ENCODE measurements at regions not wholly inside any gene's neighbourhood (a gene's known extent, or its start where the extent isn't known, plus 50 kb on each side); places are given as distances from the start of the nearest gene placed in this dataset.
"Not testable (repeated sequence)": the region's sequence is repeated elsewhere in the genome, so short reads cannot be mapped to it uniquely, and the experiment has no call there.

DNA sequence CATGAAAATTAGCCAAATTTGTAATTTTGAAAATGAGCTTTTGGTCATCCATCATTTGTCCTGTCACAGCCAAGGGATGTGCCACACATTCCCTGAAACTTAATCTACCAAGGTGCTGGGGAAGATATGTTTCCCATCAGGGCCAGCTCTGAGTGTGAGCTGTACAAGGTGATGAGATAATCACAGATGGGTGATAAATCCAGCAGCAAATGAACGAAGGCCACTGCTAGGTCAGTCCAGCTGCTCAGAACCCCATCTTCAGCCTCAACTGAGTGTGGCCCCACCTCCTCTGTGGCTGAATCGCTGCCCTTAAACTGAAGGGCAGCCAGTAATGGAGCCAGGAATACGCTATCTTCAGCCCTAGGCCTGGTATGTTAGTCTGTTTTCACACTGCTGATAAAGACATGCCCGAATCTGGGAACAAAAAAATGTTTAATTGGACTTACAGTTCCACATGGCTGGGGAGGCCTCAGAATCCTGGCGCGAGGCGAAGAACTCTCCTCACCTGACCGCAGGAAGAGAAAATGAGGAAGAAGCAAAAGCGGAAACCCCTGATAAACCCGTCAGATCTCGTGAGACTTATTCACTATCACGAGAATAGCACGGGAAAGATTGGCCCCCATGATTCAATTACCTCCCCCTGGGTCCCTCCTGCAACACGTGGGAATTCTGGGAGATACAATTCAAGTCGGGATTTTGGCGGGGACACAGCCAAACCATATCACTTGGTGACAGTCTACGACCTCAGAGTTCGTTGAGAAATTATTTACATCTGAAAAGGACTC lies 553.0 kb downstream of the NTRK3 start (continued):
- TF ChIP-seq, protein P1, sequence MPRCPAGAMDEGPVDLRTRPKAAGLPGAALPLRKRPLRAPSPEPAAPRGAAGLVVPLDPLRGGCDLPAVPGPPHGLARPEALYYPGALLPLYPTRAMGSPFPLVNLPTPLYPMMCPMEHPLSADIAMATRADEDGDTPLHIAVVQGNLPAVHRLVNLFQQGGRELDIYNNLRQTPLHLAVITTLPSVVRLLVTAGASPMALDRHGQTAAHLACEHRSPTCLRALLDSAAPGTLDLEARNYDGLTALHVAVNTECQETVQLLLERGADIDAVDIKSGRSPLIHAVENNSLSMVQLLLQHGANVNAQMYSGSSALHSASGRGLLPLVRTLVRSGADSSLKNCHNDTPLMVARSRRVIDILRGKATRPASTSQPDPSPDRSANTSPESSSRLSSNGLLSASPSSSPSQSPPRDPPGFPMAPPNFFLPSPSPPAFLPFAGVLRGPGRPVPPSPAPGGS (CRISPR knock-in tag; IDR thresholded peaks at IDR 0.05) = no peak
- no peak for TF ChIP-seq ZNF124 (CRISPR knock-in tag; IDR thresholded peaks at IDR 0.05)

DNA sequence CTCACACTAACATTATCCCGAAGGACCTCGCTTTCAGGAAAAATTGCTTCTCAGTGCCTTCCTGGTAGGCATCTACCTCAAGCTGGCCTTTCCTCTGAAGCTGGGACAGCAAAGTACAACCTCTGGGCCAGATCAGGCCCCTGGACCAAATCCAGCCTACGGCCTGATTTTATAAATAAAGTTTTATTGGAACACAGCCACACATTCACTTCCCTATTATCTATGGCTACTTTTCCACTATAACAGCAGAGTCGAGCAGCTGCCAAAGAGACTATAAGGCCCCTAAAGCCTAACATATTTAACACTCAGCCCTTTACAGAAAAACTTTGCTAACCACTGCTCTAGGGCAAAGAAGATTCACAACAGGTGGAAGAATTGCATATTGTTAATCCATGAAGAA lies 554.3 kb downstream of the NTRK3 start:
- Histone ChIP-seq H3K36me3 (replicated peaks in 1 of 2; ENCODE audit: control insufficient read depth in 1 of 2, insufficient read depth in 2 of 2, low read length in 2 of 2) (no peaks in the 10 kb centered on the region), H3K79me2 (ENCODE audit: insufficient read depth, low read length) (no peaks in the 10 kb centered on the region), H3K4me2 (ENCODE audit: low read depth, low read length) (no peak overlapping the region), H3K4me1 (ENCODE audit: insufficient read depth, low read length) (no peaks in the 10 kb centered on the region), H2AFZ (ENCODE audit: low read length) (no peak overlapping the region), H3K9me3 (ENCODE audit: low read length) (peaks cover 36% of the 10 kb centered on the region), H3K27me3 (ENCODE audit: control insufficient read depth in 1 of 2, insufficient read depth in 2 of 2, low read length in 2 of 2) (no peaks in the 10 kb centered on the region; a peak in 1 of 5 replicates), H3K9ac (ENCODE audit: insufficient read depth, low read depth, low read length) (no peak overlapping the region), H3K4me3 (replicated peaks in 1 of 3; ENCODE audit: insufficient read depth in 1 of 3, low read depth in 2 of 3, low read length in 3 of 3) (no peak overlapping the region), H3K27ac (ENCODE audit: extremely low read length, insufficient read depth, low read length) (no peak overlapping the region), H4K20me1 (ENCODE audit: insufficient read depth, low read length) (no peaks in the 10 kb centered on the region)
- BruUV-seq (replicated peaks) = no TSS peak
- no peak for ATAC-seq
- intact Hi-C loops (cut with micrococcal nuclease; ENCODE audit: unreplicated experiment) = no loop called here
- TF ChIP-seq ZNF563 (CRISPR knock-in tag; IDR thresholded peaks at IDR 0.05) = no peak
- no peak for TF ChIP-seq SIN3B (IDR thresholded peaks at IDR 0.05; ENCODE audit: low read length)
- WGBS (ENCODE audit: low lambda C conversion rate) = 0% methylated on average over 4 of the region's 4 CpGs
- FAIRE-seq = no peak
- ChIA-PET POLR2A (no interaction called here), CTCF (ENCODE audit: low intra/inter-chr PET ratio, low total read pairs) (no interaction called here)
- DNase-seq (ENCODE audit: low spot score) = no peak
- in situ Hi-C loops (cut with HindIII; ENCODE audit: extremely low pct_ligation_motif_present, low pct_unique_long_range_greater_than_20kb) = no loop called here

DNA sequence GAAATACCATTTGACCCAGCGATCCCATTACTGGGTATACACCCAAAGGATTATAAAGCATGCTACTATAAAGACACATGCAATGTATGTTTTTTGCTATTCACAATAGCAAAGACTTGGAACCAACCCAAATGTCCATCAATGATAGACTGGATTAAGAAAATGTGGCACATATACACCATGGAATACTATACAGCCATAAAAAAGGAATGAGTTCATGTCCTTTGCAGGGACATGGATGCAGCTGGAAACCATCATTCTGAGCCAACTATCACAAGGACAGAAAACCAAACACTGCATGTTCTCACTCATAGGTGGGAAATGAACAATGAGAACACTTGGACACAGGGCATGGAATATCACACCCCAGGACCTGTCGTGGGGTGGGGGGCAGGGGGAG lies 558.1 kb downstream of the NTRK3 start:
- H2AFZ ChIP-seq (ENCODE audit: low read length); H3K9ac ChIP-seq (ENCODE audit: insufficient read depth, low read depth, low read length); POLR2A ChIA-PET; H3K4me3 ChIP-seq (replicated peaks in 1 of 3; ENCODE audit: insufficient read depth in 1 of 3, low read depth in 2 of 3, low read length in 3 of 3); H3K4me1 ChIP-seq (ENCODE audit: insufficient read depth, low read length); H3K79me2 ChIP-seq (ENCODE audit: insufficient read depth, low read length); intact Hi-C loops (cut with micrococcal nuclease; ENCODE audit: unreplicated experiment); H3K27me3 ChIP-seq (ENCODE audit: control insufficient read depth in 1 of 2, insufficient read depth in 2 of 2, low read length in 2 of 2); H3K27ac ChIP-seq (ENCODE audit: extremely low read length, insufficient read depth, low read length); BruUV-seq (replicated peaks); ATAC-seq; CTCF ChIA-PET (ENCODE audit: low intra/inter-chr PET ratio, low total read pairs); H4K20me1 ChIP-seq (ENCODE audit: insufficient read depth, low read length); H3K4me2 ChIP-seq (ENCODE audit: low read depth, low read length); in situ Hi-C loops (cut with HindIII; ENCODE audit: extremely low pct_ligation_motif_present, low pct_unique_long_range_greater_than_20kb); FAIRE-seq; DNase-seq (ENCODE audit: low spot score); H3K36me3 ChIP-seq (replicated peaks in 1 of 2; ENCODE audit: control insufficient read depth in 1 of 2, insufficient read depth in 2 of 2, low read length in 2 of 2): not testable (repeated sequence)
- 0% methylated on average over 2 of the region's 2 CpGs for WGBS (ENCODE audit: low lambda C conversion rate)
- H3K9me3 ChIP-seq (ENCODE audit: low read length) = peaks cover 52% of the 10 kb centered on the region

Measured in HepG2 (cell line).